ENCODE measurements at regions not wholly inside any gene's neighbourhood (a gene's known extent, or its start where the extent isn't known, plus 50 kb on each side); places are given as distances from the start of the nearest gene placed in this dataset.

- Histone ChIP-seq H3K4me1 (ENCODE audit: insufficient read depth, low read length) (no peaks in the 10 kb centered on the region), H3K9me3 (ENCODE audit: insufficient read depth, low read depth, low read length) (no peaks in the 10 kb centered on the region), H3K4me3 (ENCODE audit: low read length) (no peak overlapping the region), H3K27ac (ENCODE audit: low read length) (no peak overlapping the region), H3K9ac (ENCODE audit: low read depth, low read length) (no peak overlapping the region), H3K36me3 (ENCODE audit: insufficient read depth, low read depth, low read length) (no peaks in the 10 kb centered on the region), H3K27me3 (ENCODE audit: insufficient read depth, low read length) (no peaks in the 10 kb centered on the region)
Measured at GRCh38 chr11:11709447-11710239, 87.8 kb upstream of the GALNT18 start.

GRCh38 chr11:11708256-11708655, 86.5 kb upstream of the GALNT18 start:
- H3K27me3 ChIP-seq (ENCODE audit: insufficient read depth, low read length), result no peaks in the 10 kb centered on the region
- H3K27ac ChIP-seq (ENCODE audit: low read length), result no peak overlapping the region
- H3K4me1 ChIP-seq (ENCODE audit: insufficient read depth, low read length), result no peaks in the 10 kb centered on the region
- H3K4me3 ChIP-seq (ENCODE audit: low read length), result no peak overlapping the region
- no peaks in the 10 kb centered on the region for H3K36me3 ChIP-seq (ENCODE audit: insufficient read depth, low read depth, low read length)
- H3K9ac ChIP-seq (ENCODE audit: low read depth, low read length), result no peak overlapping the region
- no peaks in the 10 kb centered on the region for H3K9me3 ChIP-seq (ENCODE audit: insufficient read depth, low read depth, low read length)

GRCh38 chr11:11706028-11706427, 84.2 kb upstream of the GALNT18 start:
- no peaks in the 10 kb centered on the region for H3K4me1 ChIP-seq (ENCODE audit: insufficient read depth, low read length)
- no peaks in the 10 kb centered on the region for H3K27me3 ChIP-seq (ENCODE audit: insufficient read depth, low read length)
- H3K27ac ChIP-seq (ENCODE audit: low read length), result no peak overlapping the region
- H3K4me3 ChIP-seq (ENCODE audit: low read length), result no peak overlapping the region
- H3K36me3 ChIP-seq (ENCODE audit: insufficient read depth, low read depth, low read length), result no peaks in the 10 kb centered on the region
- no peaks in the 10 kb centered on the region for H3K9me3 ChIP-seq (ENCODE audit: insufficient read depth, low read depth, low read length)
- H3K9ac ChIP-seq (ENCODE audit: low read depth, low read length), result no peak overlapping the region

- Histone ChIP-seq H3K4me3 (ENCODE audit: low read length) (no peak overlapping the region), H3K27me3 (ENCODE audit: insufficient read depth, low read length) (no peaks in the 10 kb centered on the region), H3K4me1 (ENCODE audit: insufficient read depth, low read length) (no peaks in the 10 kb centered on the region), H3K27ac (ENCODE audit: low read length) (no peak overlapping the region), H3K9ac (ENCODE audit: low read depth, low read length) (no peak overlapping the region), H3K9me3 (ENCODE audit: insufficient read depth, low read depth, low read length) (no peaks in the 10 kb centered on the region), H3K36me3 (ENCODE audit: insufficient read depth, low read depth, low read length) (no peaks in the 10 kb centered on the region)
Measured at GRCh38 chr11:11703885-11704284, 82.1 kb upstream of the GALNT18 start.

GRCh38 chr11:11701070-11701469, 79.3 kb upstream of the GALNT18 start:
- H3K4me1 ChIP-seq (ENCODE audit: insufficient read depth, low read length), result no peaks in the 10 kb centered on the region
- no peaks in the 10 kb centered on the region for H3K36me3 ChIP-seq (ENCODE audit: insufficient read depth, low read depth, low read length)
- H3K9me3 ChIP-seq (ENCODE audit: insufficient read depth, low read depth, low read length), result no peaks in the 10 kb centered on the region
- no peak overlapping the region for H3K27ac ChIP-seq (ENCODE audit: low read length)
- no peak overlapping the region for H3K4me3 ChIP-seq (ENCODE audit: low read length)
- H3K27me3 ChIP-seq (ENCODE audit: insufficient read depth, low read length), result no peaks in the 10 kb centered on the region
- H3K9ac ChIP-seq (ENCODE audit: low read depth, low read length), result no peak overlapping the region

- no peak overlapping the region for H3K4me3 ChIP-seq (ENCODE audit: low read length)
- H3K9me3 ChIP-seq (ENCODE audit: insufficient read depth, low read depth, low read length), result no peaks in the 10 kb centered on the region
- no peaks in the 10 kb centered on the region for H3K27me3 ChIP-seq (ENCODE audit: insufficient read depth, low read length)
- H3K9ac ChIP-seq (ENCODE audit: low read depth, low read length), result no peak overlapping the region
- H3K4me1 ChIP-seq (ENCODE audit: insufficient read depth, low read length), result no peaks in the 10 kb centered on the region
- H3K36me3 ChIP-seq (ENCODE audit: insufficient read depth, low read depth, low read length), result no peaks in the 10 kb centered on the region
- H3K27ac ChIP-seq (ENCODE audit: low read length), result no peak overlapping the region
Measured at GRCh38 chr11:11697796-11698195, 76.0 kb upstream of the GALNT18 start.

GRCh38 chr11:11691296-11692151, 69.7 kb upstream of the GALNT18 start:
- peak overlapping the region; percentile 32 for H3K27ac ChIP-seq (ENCODE audit: low read length)
- H3K9me3 ChIP-seq (ENCODE audit: insufficient read depth, low read depth, low read length), result no peaks in the 10 kb centered on the region
- H3K27me3 ChIP-seq (ENCODE audit: insufficient read depth, low read length), result no peaks in the 10 kb centered on the region
- peaks cover 6% of the 10 kb centered on the region; the same call in 1 of the 2 replicates for H3K4me1 ChIP-seq (ENCODE audit: insufficient read depth, low read length)
- H3K4me3 ChIP-seq (ENCODE audit: low read length), result peak overlapping the region; percentile 49; the same call in 1 of the 2 replicates
- peak overlapping the region; percentile 37; the same call in 1 of the 2 replicates for H3K9ac ChIP-seq (ENCODE audit: low read depth, low read length)
- H3K36me3 ChIP-seq (ENCODE audit: insufficient read depth, low read depth, low read length), result no peaks in the 10 kb centered on the region

- Histone ChIP-seq H3K27ac (ENCODE audit: low read length) (no peak overlapping the region), H3K36me3 (ENCODE audit: insufficient read depth, low read depth, low read length) (no peaks in the 10 kb centered on the region), H3K27me3 (ENCODE audit: insufficient read depth, low read length) (no peaks in the 10 kb centered on the region), H3K4me3 (ENCODE audit: low read length) (no peak overlapping the region), H3K4me1 (ENCODE audit: insufficient read depth, low read length) (no peaks in the 10 kb centered on the region), H3K9me3 (ENCODE audit: insufficient read depth, low read depth, low read length) (no peaks in the 10 kb centered on the region), H3K9ac (ENCODE audit: low read depth, low read length) (no peak overlapping the region)
Measured at GRCh38 chr11:11681536-11681935, 59.7 kb upstream of the GALNT18 start.

- Histone ChIP-seq H3K9me3 (ENCODE audit: insufficient read depth, low read depth, low read length) (no peaks in the 10 kb centered on the region), H3K9ac (ENCODE audit: low read depth, low read length) (no peak overlapping the region), H3K27ac (ENCODE audit: low read length) (no peak overlapping the region), H3K36me3 (ENCODE audit: insufficient read depth, low read depth, low read length) (no peaks in the 10 kb centered on the region), H3K4me3 (ENCODE audit: low read length) (no peak overlapping the region), H3K27me3 (ENCODE audit: insufficient read depth, low read length) (no peaks in the 10 kb centered on the region), H3K4me1 (ENCODE audit: insufficient read depth, low read length) (no peaks in the 10 kb centered on the region)
Measured at GRCh38 chr11:11677672-11678356, 56.0 kb upstream of the GALNT18 start.

- no peaks in the 10 kb centered on the region; the same call in 1 of the 2 replicates for H3K4me1 ChIP-seq (ENCODE audit: insufficient read depth, low read length)
Measured at GRCh38 chr11:11675671-11676181, 53.9 kb upstream of the GALNT18 start.

GRCh38 chr11:11672789-11673188, 51.0 kb upstream of the GALNT18 start:
- no peaks in the 10 kb centered on the region; the same call in 1 of the 2 replicates for H3K4me1 ChIP-seq (ENCODE audit: insufficient read depth, low read length)
- H3K4me3 ChIP-seq (ENCODE audit: low read length), result no peak overlapping the region
- H3K27me3 ChIP-seq (ENCODE audit: insufficient read depth, low read length), result no peaks in the 10 kb centered on the region
- no peaks in the 10 kb centered on the region for H3K36me3 ChIP-seq (ENCODE audit: insufficient read depth, low read depth, low read length)
- H3K9ac ChIP-seq (ENCODE audit: low read depth, low read length), result no peak overlapping the region
- no peaks in the 10 kb centered on the region for H3K9me3 ChIP-seq (ENCODE audit: insufficient read depth, low read depth, low read length)
- no peak overlapping the region for H3K27ac ChIP-seq (ENCODE audit: low read length)

More at GRCh38 chr11:11675671-11676181, 53.9 kb upstream of the GALNT18 start:
- H3K9ac ChIP-seq (ENCODE audit: low read depth, low read length), result no peak overlapping the region
- H3K4me3 ChIP-seq (ENCODE audit: low read length), result no peak overlapping the region
- H3K27ac ChIP-seq (ENCODE audit: low read length), result no peak overlapping the region
- H3K9me3 ChIP-seq (ENCODE audit: insufficient read depth, low read depth, low read length), result no peaks in the 10 kb centered on the region
- H3K36me3 ChIP-seq (ENCODE audit: insufficient read depth, low read depth, low read length), result no peaks in the 10 kb centered on the region
- no peaks in the 10 kb centered on the region for H3K27me3 ChIP-seq (ENCODE audit: insufficient read depth, low read length)
